ENCODE measurements at regions not wholly inside any gene's neighbourhood (a gene's known extent, or its start where the extent isn't known, plus 50 kb on each side); places are given as distances from the start of the nearest gene placed in this dataset.

- no peak for TF ChIP-seq CTCF (conservative IDR thresholded peaks at IDR 0.05; ENCODE audit: low read depth, low read length)
- no peak overlapping the region for H3K4me3 ChIP-seq (ENCODE audit: low read length)
- DNase-seq (ENCODE audit: low read depth): no peak
These were observed 327.3 kb upstream of the PODXL start for GRCh38 chr7:131883769-131884168.

DNA sequence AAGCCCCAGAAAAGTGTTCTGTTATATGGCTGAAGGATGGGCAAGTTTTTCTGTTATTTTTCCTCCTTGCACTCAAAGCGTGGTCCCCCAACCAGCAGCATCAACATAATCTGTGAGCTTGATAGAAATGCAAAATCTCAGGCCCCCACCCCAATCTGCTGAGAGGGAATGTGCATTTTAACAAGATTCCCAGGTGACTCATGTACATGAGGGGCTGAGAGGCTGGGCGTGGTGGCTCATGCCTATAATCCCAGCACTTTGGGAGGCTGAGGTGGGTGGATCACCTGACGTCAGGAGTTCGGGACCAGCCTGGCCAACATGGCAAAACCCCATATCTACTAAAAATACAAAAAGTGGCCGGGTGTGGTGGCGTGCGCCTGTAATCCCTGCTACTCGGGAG, 326.8 kb upstream of the PODXL start:
- no peak for DNase-seq (ENCODE audit: low read depth)
- H3K4me3 ChIP-seq (ENCODE audit: low read length): no peak overlapping the region
- no peak for TF ChIP-seq CTCF (conservative IDR thresholded peaks at IDR 0.05; ENCODE audit: low read depth, low read length)

- TF ChIP-seq CTCF (conservative IDR thresholded peaks at IDR 0.05; ENCODE audit: low read depth, low read length): no peak
- H3K4me3 ChIP-seq (ENCODE audit: low read length): no peak overlapping the region
- DNase-seq (ENCODE audit: low read depth): no peak
These were observed 325.9 kb upstream of the PODXL start for GRCh38 chr7:131882321-131882720.

- DNase-seq (ENCODE audit: low read depth): no peak
- TF ChIP-seq CTCF (conservative IDR thresholded peaks at IDR 0.05; ENCODE audit: low read depth, low read length): no peak
- H3K4me3 ChIP-seq (ENCODE audit: low read length): no peak overlapping the region
These were observed 323.6 kb upstream of the PODXL start for GRCh38 chr7:131880078-131880477.

- no peak overlapping the region for H3K4me3 ChIP-seq (ENCODE audit: low read length)
- TF ChIP-seq CTCF (conservative IDR thresholded peaks at IDR 0.05; ENCODE audit: low read depth, low read length): no peak
- no peak for DNase-seq (ENCODE audit: low read depth)
These were observed 323.0 kb upstream of the PODXL start for GRCh38 chr7:131879424-131879823.

DNA sequence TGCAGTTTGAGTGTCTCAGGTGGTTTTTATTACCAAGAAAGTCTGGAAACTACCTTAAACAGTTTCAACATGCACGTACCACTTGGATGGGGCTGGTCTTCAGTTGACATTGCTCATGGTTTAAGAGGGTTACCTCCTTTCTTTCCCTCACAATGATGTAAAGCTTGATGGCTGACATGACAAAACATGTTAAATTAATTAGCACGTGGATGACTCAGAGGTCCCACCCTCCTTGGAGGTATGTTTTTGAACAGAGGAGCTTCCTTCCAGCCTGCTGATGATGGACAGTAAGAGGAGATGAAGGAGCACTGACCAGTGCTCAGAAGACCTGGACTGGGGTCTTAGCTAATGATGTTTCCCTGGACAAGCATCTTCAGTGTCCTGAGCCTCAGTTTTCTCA, 322.3 kb upstream of the PODXL start:
- no peak for TF ChIP-seq CTCF (conservative IDR thresholded peaks at IDR 0.05; ENCODE audit: low read depth, low read length)
- DNase-seq (ENCODE audit: low read depth): no peak
- no peak overlapping the region for H3K4me3 ChIP-seq (ENCODE audit: low read length)

GRCh38 chr7:131873581-131873980, 317.2 kb upstream of the PODXL start:
- TF ChIP-seq CTCF (conservative IDR thresholded peaks at IDR 0.05; ENCODE audit: low read depth, low read length): no peak
- H3K4me3 ChIP-seq (ENCODE audit: low read length): no peak overlapping the region
- no peak for DNase-seq (ENCODE audit: low read depth)

Data from retinal pigment epithelial cell (primary cell).